ENCODE measurements at regions not wholly inside any gene's neighbourhood (a gene's known extent, or its start where the extent isn't known, plus 50 kb on each side); places are given as distances from the start of the nearest gene placed in this dataset.

GRCh38 chr9:38277601-38278200, 114.8 kb upstream of the ALDH1B1 start:
- no peak overlapping the region for H3K9ac ChIP-seq (ENCODE audit: low read length)
- H3K27me3 ChIP-seq (ENCODE audit: control insufficient read depth, insufficient read depth, low read length), result peaks cover 33% of the 10 kb centered on the region; the same call in 1 of the 2 replicates
- H3K36me3 ChIP-seq (ENCODE audit: control insufficient read depth, insufficient read depth, low read length), result no peaks in the 10 kb centered on the region
- H3K27ac ChIP-seq (ENCODE audit: low read depth, low read length), result no peak overlapping the region
- H3K4me1 ChIP-seq (ENCODE audit: control insufficient read depth, insufficient read depth, low read length), result peaks cover 5% of the 10 kb centered on the region; the same call in 1 of the 2 replicates
- H3K4me3 ChIP-seq (ENCODE audit: low read depth, low read length), result no peak overlapping the region
- no peaks in the 10 kb centered on the region for H3K9me3 ChIP-seq (ENCODE audit: control insufficient read depth, insufficient read depth, low read depth, low read length)

GRCh38 chr9:38276771-38277439, 115.6 kb upstream of the ALDH1B1 start:
- H3K9me3 ChIP-seq (ENCODE audit: control insufficient read depth, insufficient read depth, low read depth, low read length), result no peaks in the 10 kb centered on the region
- no peaks in the 10 kb centered on the region for H3K36me3 ChIP-seq (ENCODE audit: control insufficient read depth, insufficient read depth, low read length)
- H3K27ac ChIP-seq (ENCODE audit: low read depth, low read length), result no peak overlapping the region
- H3K4me3 ChIP-seq (ENCODE audit: low read depth, low read length), result no peak overlapping the region
- no peak overlapping the region for H3K9ac ChIP-seq (ENCODE audit: low read length)
- peaks cover 5% of the 10 kb centered on the region; the same call in 1 of the 2 replicates for H3K4me1 ChIP-seq (ENCODE audit: control insufficient read depth, insufficient read depth, low read length)
- H3K27me3 ChIP-seq (ENCODE audit: control insufficient read depth, insufficient read depth, low read length), result peaks cover 33% of the 10 kb centered on the region; the same call in 1 of the 2 replicates

- no peaks in the 10 kb centered on the region for H3K36me3 ChIP-seq (ENCODE audit: control insufficient read depth, insufficient read depth, low read length)
- H3K9ac ChIP-seq (ENCODE audit: low read length), result no peak overlapping the region
- H3K27ac ChIP-seq (ENCODE audit: low read depth, low read length), result no peak overlapping the region
- peaks cover 5% of the 10 kb centered on the region; the same call in 1 of the 2 replicates for H3K4me1 ChIP-seq (ENCODE audit: control insufficient read depth, insufficient read depth, low read length)
- H3K27me3 ChIP-seq (ENCODE audit: control insufficient read depth, insufficient read depth, low read length), result peaks cover 34% of the 10 kb centered on the region
- H3K4me3 ChIP-seq (ENCODE audit: low read depth, low read length), result no peak overlapping the region
- 0 out of 2 replicates have a peak, but pooled peaks cover 3% of the 10 kb centered on the region for H3K9me3 ChIP-seq (ENCODE audit: control insufficient read depth, insufficient read depth, low read depth, low read length)
Measured at GRCh38 chr9:38274800-38275199, 117.7 kb upstream of the ALDH1B1 start.

DNA sequence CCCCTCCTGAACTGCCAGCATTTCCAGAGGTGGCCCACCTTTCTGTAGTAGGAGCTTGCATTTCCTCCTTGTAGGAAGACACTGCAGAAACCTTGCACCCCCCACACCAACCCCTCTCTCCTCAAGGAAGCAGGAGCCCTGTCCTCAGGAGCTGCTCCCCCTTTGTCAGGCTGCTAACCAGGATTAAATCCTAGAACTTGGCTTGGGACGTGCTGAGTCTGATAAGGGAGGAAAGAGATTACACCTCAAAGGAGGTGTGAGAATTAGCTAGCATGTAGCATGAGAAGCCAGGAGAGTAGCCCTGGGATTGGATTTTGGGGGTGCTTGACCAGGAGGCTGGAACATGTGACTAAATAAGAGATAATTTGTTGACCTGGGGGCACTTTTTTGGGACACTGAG, 119.8 kb upstream of the ALDH1B1 start:
- Histone ChIP-seq H3K9me3 (ENCODE audit: control insufficient read depth, insufficient read depth, low read depth, low read length) (0 out of 2 replicates have a peak, but pooled peaks cover 3% of the 10 kb centered on the region), H3K4me1 (ENCODE audit: control insufficient read depth, insufficient read depth, low read length) (no peaks in the 10 kb centered on the region; the same call in 1 of the 2 replicates), H3K27me3 (ENCODE audit: control insufficient read depth, insufficient read depth, low read length) (peaks cover 37% of the 10 kb centered on the region), H3K36me3 (ENCODE audit: control insufficient read depth, insufficient read depth, low read length) (no peaks in the 10 kb centered on the region), H3K9ac (ENCODE audit: low read length) (no peak overlapping the region), H3K27ac (ENCODE audit: low read depth, low read length) (no peak overlapping the region), H3K4me3 (ENCODE audit: low read depth, low read length) (no peak overlapping the region)

DNA sequence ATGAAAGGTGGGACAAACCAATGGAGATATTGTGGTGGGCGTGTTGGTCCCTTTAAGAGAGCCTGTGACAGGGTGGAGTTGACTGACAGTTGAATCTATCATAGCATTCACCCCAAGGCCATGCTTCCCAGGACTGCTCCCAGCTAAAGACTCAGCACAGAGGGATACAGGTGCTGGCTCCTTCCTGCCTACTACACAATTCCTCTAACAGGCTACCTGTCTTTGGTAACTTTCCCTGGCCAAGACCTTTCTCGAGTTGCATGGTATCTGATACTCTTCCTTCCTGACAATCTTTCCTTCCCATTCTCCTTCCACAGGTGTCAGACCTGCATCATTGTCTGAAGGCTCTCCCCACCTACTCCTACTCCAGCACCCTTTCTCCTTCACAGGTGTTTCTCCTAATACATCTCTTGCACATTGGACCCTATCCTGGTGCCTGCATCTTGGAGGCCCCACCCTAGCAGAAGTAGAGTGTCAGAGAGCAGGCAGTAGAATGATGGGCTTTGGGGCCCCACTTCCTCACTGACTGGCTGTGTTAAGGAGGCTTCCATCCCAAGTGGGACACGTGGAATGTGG, 120.7 kb upstream of the ALDH1B1 start:
- Histone ChIP-seq H3K27me3 (ENCODE audit: control insufficient read depth, insufficient read depth, low read length) (peaks cover 31% of the 10 kb centered on the region), H3K9ac (ENCODE audit: low read length) (no peak overlapping the region), H3K4me1 (ENCODE audit: control insufficient read depth, insufficient read depth, low read length) (no peaks in the 10 kb centered on the region; the same call in 1 of the 2 replicates), H3K27ac (ENCODE audit: low read depth, low read length) (no peak overlapping the region), H3K4me3 (ENCODE audit: low read depth, low read length) (no peak overlapping the region), H3K9me3 (ENCODE audit: control insufficient read depth, insufficient read depth, low read depth, low read length) (0 out of 2 replicates have a peak, but pooled peaks cover 3% of the 10 kb centered on the region), H3K36me3 (ENCODE audit: control insufficient read depth, insufficient read depth, low read length) (no peaks in the 10 kb centered on the region)

GRCh38 chr9:38269775-38270174, 122.7 kb upstream of the ALDH1B1 start:
- H3K9me3 ChIP-seq (ENCODE audit: control insufficient read depth, insufficient read depth, low read depth, low read length), result 0 out of 2 replicates have a peak, but pooled peaks cover 3% of the 10 kb centered on the region
- no peak overlapping the region for H3K9ac ChIP-seq (ENCODE audit: low read length)
- H3K36me3 ChIP-seq (ENCODE audit: control insufficient read depth, insufficient read depth, low read length), result no peaks in the 10 kb centered on the region
- peaks cover 24% of the 10 kb centered on the region for H3K27me3 ChIP-seq (ENCODE audit: control insufficient read depth, insufficient read depth, low read length)
- H3K4me3 ChIP-seq (ENCODE audit: low read depth, low read length), result no peak overlapping the region
- H3K4me1 ChIP-seq (ENCODE audit: control insufficient read depth, insufficient read depth, low read length), result no peaks in the 10 kb centered on the region; the same call in 1 of the 2 replicates
- H3K27ac ChIP-seq (ENCODE audit: low read depth, low read length), result no peak overlapping the region

GRCh38 chr9:38263532-38263931, 129.0 kb upstream of the ALDH1B1 start:
- H3K4me3 ChIP-seq (ENCODE audit: low read depth, low read length), result no peak overlapping the region
- H3K9me3 ChIP-seq (ENCODE audit: control insufficient read depth, insufficient read depth, low read depth, low read length), result no peaks in the 10 kb centered on the region
- H3K4me1 ChIP-seq (ENCODE audit: control insufficient read depth, insufficient read depth, low read length), result no peaks in the 10 kb centered on the region
- H3K27ac ChIP-seq (ENCODE audit: low read depth, low read length), result no peak overlapping the region
- no peak overlapping the region for H3K9ac ChIP-seq (ENCODE audit: low read length)
- H3K27me3 ChIP-seq (ENCODE audit: control insufficient read depth, insufficient read depth, low read length), result peaks cover 14% of the 10 kb centered on the region
- H3K36me3 ChIP-seq (ENCODE audit: control insufficient read depth, insufficient read depth, low read length), result no peaks in the 10 kb centered on the region

DNA sequence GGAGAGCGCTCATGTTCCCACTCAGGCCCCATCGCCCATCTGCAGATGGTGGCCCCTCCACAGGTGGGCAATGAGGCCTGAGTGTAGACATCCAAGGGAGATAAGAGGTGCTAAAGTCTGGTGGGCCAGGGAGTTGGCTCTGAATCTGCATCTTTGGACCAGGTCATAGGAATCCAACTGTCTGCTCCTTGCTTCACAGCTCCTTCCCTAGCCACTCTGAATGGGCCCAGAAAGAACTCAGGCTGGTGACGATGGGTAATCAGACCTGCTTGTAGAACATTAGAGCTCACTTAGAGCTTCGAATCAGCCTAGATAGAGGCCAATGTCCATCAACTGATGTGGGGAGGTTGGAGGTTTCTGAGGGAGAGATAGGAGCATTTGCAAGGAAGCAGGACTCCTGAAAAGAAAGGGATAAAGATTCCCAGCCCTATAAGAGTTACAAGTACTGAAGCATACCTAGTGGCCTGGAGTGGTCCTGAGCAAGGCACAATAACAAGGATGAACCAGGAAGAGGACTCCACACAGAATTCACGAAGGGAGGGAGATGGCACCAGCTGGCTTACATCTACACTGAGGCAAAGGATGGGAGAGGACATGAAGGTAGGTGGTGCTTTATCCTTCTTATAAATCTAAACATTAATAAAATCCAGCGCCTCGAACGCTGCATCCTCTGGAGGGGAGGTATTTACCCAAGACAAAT, 132.8 kb upstream of the ALDH1B1 start:
- Histone ChIP-seq H3K9ac (ENCODE audit: low read length) (no peak overlapping the region), H3K4me3 (ENCODE audit: low read depth, low read length) (no peak overlapping the region), H3K9me3 (ENCODE audit: control insufficient read depth, insufficient read depth, low read depth, low read length) (no peaks in the 10 kb centered on the region), H3K27me3 (ENCODE audit: control insufficient read depth, insufficient read depth, low read length) (peaks cover 30% of the 10 kb centered on the region), H3K36me3 (ENCODE audit: control insufficient read depth, insufficient read depth, low read length) (no peaks in the 10 kb centered on the region), H3K27ac (ENCODE audit: low read depth, low read length) (no peak overlapping the region), H3K4me1 (ENCODE audit: control insufficient read depth, insufficient read depth, low read length) (no peaks in the 10 kb centered on the region)

DNA sequence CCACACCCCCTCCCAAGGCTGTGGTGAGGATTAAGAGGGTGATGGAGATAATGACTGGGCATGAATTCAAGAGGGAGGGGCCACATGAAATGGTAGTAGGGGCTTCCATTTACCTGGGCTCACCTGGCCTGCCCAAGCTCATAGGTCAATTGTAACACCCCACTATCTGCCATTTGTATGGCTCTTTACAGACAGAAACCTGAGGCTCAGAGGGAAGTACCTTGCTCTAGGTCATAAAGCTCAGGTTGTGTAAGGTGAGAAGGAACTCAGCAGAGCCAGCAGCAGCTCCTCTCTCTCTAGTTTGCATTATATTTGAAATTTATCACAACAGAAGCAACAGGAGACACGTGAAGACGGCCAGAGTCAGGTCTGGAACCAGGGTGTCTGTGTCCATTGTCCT, 133.4 kb upstream of the ALDH1B1 start:
- H3K9me3 ChIP-seq (ENCODE audit: control insufficient read depth, insufficient read depth, low read depth, low read length), result no peaks in the 10 kb centered on the region
- peaks cover 36% of the 10 kb centered on the region for H3K27me3 ChIP-seq (ENCODE audit: control insufficient read depth, insufficient read depth, low read length)
- H3K9ac ChIP-seq (ENCODE audit: low read length), result no peak overlapping the region
- H3K27ac ChIP-seq (ENCODE audit: low read depth, low read length), result no peak overlapping the region
- H3K36me3 ChIP-seq (ENCODE audit: control insufficient read depth, insufficient read depth, low read length), result no peaks in the 10 kb centered on the region
- no peaks in the 10 kb centered on the region for H3K4me1 ChIP-seq (ENCODE audit: control insufficient read depth, insufficient read depth, low read length)
- H3K4me3 ChIP-seq (ENCODE audit: low read depth, low read length), result no peak overlapping the region

DNA sequence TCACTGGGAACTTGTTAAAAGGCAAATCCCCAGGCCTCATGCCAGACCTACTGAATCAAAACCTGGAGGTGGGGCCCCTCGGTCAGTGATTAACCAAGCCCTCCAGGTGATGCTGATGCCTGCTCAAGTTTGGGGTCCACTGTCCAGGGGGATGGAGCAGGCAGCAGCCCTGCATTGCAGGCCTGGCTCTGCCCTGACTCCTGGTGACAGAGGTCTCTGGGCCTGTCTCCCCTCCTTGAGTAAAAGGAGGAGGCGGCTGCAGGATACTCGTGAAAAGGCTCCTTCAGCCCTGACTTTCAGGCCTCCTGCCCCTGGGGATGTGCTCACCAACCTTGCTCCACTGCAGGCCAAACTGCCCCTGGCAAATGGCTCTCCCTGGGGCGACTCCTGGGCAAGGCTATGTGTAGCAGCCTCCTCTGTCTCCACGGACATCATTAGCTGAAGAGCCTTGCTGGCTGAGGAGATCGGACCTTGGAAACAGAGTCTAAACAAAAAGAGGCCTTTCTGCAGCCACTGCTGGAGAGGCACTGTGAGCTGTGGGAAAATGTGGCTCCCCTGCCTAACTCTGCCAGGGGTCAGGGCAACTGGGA, 134.8 kb upstream of the ALDH1B1 start:
- H3K4me3 ChIP-seq (ENCODE audit: low read depth, low read length), result no peak overlapping the region
- no peak overlapping the region for H3K9ac ChIP-seq (ENCODE audit: low read length)
- H3K4me1 ChIP-seq (ENCODE audit: control insufficient read depth, insufficient read depth, low read length), result no peaks in the 10 kb centered on the region
- H3K9me3 ChIP-seq (ENCODE audit: control insufficient read depth, insufficient read depth, low read depth, low read length), result no peaks in the 10 kb centered on the region
- no peak overlapping the region for H3K27ac ChIP-seq (ENCODE audit: low read depth, low read length)
- H3K27me3 ChIP-seq (ENCODE audit: control insufficient read depth, insufficient read depth, low read length), result peaks cover 34% of the 10 kb centered on the region
- H3K36me3 ChIP-seq (ENCODE audit: control insufficient read depth, insufficient read depth, low read length), result no peaks in the 10 kb centered on the region

Data from HUES6 (cell line).